AML-193 (cell line): ENCODE measurements at regions not wholly inside any gene's neighbourhood (a gene's known extent, or its start where the extent isn't known, plus 50 kb on each side); places are given as distances from the start of the nearest gene placed in this dataset.

Experiments
- DNase-seq, 2 experiments: peaks; one replicate each; lab custom pipeline; 2025; lab: John Stamatoyannopoulos, UW

GRCh38 chr4:42747971-42748370 is 91.1 kb upstream of the ATP8A1 start:
- peak; percentile 69 for DNase-seq

DNA sequence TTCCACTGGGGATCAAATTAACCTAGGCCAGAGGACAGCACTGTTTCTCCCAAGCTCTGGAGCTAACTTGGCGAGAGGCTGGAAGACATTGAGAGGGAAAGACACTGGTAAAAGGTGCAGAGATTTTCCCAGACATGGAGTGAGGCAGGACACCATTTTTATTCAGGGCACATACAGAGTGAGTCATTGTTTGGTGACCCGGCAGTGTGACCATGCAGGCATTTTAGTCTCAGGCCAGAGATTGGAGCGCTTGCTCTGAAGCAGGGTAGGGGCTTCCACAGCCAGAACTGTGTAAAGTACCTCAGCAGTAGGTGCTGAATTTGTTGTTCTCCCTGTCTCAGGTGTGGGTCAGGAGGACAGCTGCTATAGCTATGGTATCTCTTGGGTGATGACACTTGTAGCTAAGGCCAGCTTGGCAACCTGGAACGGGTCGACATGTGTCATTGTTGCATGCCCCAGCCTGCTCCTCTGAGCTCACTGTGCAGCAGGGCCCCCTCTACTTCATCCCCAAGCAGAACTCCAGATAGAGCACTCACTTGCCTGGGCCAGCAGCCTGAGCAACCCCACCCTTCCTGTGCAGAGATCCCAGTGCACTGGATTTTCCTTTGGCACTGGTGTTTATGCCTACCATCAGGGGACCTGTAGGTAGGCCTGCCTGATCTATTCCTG is 79.8 kb upstream of the ATP8A1 start:
- DNase-seq, result no peak

GRCh38 chr4:42733380-42733779 is 76.5 kb upstream of the ATP8A1 start:
- no peak for DNase-seq

DNA sequence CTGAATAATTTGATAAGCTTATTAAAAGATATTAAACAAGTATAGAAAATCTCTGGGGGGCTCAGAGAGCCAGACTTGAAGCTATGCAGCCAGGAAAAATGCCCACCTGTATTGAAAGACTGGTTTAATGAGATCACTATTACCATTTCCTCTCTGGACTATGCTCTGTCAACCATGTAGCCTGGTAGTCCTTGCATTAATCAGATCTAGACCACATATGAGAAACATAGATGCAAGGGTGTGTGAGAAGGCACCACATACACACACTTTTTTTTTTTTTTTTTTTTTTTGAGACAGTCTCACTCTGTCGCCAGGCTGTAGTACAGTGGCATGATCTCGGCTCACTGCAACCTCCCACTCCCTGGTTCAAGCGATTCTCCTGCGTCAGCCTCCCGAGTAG is 75.9 kb upstream of the ATP8A1 start:
- no peak for DNase-seq

- DNase-seq, result no peak
Measured at GRCh38 chr4:42729505-42730237, 72.8 kb upstream of the ATP8A1 start.

DNA sequence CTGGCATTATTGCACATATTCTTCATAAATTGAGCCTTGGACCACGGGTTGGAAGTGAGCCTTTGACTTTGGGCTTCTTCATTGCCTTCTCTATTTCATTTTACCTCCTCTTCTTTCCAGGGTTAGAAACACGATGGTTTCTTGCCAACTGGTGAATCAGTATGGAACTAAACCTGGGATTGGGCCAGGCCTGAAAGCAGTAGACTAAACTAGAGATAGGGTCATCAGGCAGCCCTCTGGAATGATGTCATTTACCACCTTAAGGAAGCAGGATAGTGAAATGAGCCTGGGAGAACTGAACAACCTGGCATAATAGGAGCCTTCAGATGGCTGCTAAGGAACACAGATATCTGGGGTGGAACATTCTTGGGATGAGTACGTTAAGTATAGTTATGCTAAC is 67.5 kb upstream of the ATP8A1 start:
- no peak for DNase-seq

DNA sequence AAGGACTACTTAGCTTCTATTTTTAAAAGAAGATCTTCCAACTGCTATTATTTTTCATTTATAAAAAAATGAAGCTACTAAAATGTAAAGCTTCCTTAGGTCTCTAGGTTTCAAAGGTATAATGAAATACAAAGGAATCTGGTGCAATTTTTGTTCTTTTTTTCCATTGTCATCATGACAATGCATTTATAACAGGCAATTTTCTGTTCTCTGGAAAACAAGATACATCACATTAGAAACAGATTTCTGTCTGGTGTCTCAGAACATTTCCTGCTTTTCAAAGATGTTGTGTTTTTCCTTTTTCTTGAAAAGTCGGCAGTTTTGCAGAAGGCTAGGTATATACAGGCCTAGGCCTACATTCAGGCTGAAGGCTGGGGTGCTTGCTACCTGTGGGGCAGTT is 63.6 kb upstream of the ATP8A1 start:
- DNase-seq, result peak; percentile 48 to 55

DNA sequence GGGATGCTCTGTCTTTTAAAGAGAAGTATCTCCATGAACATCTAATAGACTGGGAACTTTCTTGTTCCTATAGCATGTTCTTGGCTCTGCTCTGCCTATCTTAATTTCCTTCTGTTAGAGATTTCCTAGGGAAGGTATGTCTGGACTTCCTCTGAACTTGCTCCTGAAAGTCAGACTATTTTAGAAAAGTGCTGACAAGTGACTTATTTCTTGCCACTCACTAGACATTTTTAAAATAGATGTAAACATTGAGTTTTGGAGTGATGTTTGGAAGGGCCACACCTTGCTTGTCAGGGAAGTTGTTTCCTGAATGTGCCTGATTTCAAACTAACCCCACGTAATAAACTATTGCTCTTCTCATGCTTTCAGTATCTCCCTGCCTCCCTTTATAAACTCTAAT is 62.4 kb upstream of the ATP8A1 start:
- no peak for DNase-seq

DNA sequence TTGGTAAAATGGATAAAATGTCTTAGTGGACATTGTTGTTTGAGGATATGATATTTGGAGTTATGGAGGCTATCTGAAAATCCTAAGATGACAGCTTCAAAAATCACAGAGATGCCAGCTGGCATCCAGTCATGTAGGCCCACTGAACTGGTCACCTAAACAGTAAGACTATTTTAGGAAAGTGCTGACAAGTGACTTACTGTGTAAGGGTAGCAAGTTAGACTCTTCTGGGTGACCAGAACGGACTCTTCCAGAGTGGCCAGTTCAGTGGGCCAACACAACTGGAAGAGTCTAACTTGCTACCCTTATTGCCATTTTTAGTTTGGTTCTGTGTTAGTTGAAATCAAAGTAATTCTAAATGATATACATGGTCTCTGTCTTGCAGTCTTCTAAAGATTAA is 61.4 kb upstream of the ATP8A1 start:
- DNase-seq, result no peak

DNA sequence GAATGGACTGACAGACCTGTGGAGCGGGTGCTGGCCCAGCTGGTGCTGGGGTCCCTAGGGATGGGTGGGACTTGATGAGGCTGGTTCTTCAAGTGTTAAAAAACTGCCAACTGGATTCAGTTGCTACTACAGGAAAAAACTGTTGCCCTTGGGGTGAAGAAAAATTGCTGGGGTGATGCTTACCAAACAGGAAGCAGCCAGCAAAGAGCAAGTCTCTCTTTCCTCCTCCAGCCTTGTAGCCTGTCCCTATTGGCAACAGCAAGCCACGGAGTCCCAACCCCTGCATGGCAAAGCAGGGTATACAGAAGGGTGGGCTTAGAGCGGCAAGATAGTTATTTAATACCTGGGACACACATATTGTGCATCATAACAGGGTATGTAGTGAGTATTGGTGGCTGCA is 60.1 kb upstream of the ATP8A1 start:
- peak; percentile 88 to 94 for DNase-seq

DNA sequence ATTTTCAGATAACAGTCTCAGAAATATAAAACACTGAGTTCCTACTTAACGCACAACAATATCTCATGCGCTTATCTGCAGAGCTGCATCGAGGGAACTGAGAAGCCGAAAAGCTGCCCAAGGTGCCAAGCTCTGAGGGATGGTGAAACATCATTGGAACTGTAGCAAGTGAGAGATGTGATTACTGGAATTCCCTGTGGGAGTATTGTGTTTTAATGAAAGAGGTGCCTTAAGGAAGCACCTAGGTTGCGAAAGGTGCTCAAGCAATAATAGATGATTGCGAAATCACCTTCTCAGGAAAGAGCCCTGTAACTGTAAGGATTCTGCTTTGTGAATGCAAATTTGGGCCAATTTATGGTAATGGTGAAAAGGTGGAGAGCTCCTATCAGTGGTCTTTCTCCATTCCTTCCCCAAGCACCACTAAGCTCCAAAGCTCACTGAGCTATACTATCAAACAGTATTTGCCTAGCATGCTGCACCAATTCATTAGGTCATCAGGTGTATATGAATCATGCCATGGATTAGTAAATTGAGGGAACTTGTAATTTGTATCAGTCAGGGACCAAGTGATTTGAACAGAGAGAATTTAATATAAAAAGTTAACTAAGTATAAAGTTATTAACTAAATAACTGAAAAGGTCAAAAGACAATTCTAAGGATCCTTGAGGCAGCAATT is 59.0 kb upstream of the ATP8A1 start:
- no peak for DNase-seq

DNA sequence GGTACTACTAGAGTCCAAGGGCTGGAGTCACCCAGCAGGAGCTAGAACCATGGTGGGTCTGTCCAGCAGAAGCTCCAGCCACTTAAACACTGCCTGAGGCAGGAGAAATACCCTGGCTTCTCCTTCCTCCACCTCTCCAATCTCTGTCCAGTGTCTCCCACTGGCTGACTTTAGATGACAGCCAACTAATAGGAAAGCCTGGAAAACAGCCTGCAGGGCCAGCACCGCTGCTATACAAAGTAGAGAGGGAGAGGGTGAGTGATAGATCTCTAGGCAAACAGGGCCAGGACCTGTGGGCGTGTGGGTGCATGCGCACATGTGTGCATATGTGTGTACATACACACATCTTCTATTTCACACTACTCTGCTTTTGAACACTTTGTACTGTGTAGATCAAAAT is 56.5 kb upstream of the ATP8A1 start:
- no peak for DNase-seq

DNA sequence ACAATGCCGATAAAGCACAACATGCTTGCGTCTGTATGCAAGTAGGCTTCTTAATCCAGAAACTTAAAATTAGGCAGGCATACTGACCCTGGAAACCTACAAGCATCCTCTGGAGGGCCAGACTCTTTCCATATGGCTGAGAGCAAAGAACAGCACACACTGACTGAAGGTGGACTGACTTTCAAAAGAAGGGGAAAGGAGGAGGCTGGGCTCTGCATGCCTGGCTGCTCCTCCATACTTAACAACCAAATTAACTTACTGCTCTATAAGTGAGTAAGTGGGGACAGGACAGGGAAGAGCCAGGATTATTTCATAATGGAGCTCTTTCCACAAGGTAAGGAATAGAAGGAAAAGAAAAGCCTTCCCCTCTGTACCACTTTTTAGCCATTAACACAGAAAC is 55.9 kb upstream of the ATP8A1 start:
- DNase-seq, result no peak

- DNase-seq, result no peak
Measured at GRCh38 chr4:42711496-42711895, 54.6 kb upstream of the ATP8A1 start.

- DNase-seq, result no peak
Measured at GRCh38 chr4:42710761-42711160, 53.9 kb upstream of the ATP8A1 start.

DNA sequence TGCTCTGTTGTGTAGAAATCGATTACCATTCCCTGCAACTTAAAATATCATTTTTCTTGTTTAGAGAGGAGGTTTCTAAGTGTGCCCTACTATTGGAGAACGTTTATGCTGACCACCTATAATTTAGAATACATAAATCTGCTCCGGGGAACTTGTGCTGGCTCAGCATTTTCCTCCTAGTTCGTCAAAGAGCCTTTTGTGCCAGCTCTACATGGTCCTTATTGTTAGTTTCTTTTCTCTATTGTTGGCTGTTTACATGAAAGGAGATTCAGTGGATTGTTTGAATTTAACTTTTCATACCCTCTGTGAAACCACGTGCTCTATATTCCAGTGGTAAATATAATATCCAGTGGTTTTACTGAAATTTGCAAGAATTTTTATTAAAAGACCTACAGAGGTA is 53.4 kb upstream of the ATP8A1 start:
- DNase-seq, result no peak

DNA sequence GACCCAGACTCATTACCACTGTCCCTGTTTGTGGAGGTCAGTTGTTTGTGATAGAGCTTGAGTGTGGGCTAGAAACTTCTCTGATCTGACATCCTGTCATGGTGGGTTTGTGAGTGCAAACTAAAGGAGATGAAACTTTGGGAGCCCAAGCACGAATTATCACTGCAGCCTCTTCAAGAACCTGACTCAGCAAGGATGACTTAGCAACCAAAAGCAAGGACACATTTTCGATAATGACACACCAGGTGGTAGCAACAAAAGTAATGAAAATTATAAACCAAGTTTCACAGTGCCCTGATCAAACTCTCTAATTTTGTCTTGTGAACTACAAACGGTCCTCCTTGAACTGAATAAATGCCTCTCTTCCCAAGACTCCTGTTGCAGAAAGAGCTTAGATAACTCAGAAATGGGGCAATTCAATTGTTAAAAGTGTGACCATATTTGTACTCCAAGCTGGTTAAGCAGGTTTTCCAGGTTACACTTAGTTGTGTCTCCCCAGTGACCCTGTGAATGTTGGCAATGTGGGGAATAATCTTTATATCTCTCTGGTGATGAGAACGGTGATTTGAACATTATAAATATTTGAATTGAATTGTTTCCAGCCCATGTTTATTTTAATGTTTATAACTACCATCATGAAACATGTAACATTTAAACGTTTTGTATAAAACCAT is 52.6 kb upstream of the ATP8A1 start:
- DNase-seq, result no peak

DNA sequence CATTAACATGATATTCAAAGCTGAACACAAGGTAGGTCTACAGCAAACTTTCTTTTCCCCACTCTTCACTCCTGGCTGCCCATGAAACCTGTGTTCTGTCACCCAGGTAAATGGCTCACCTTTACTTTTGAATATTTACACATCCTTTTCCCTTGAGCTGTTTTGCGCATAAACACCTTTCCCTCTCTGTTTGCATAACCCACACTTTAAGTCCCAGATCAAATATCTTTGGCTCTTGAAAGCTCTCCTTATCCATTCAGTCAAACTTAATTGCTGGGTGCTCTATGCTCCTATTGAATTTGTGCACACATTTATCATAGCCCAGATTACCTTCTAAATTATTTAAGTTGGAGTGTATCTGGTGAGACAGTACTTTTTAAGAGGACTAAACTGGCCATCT is 51.7 kb upstream of the ATP8A1 start:
- no peak for DNase-seq
